Endothelial cell of umbilical vein (primary cell): ENCODE measurements at regions not wholly inside any gene's neighbourhood (a gene's known extent, or its start where the extent isn't known, plus 50 kb on each side); places are given as distances from the start of the nearest gene placed in this dataset.

ENCODE experiments used
- BruUV-seq: library from RNA; stranded (reverse); fragments of 400-500 nt; replicated peaks from 2 replicates; lab custom pipeline; 2021; lab: Mats Ljungman, UMichigan
- CTCF ChIA-PET: fragments of 300-600, 350-600 bp; sonication (Branson Sonifier 250); formaldehyde crosslinking; loops from one replicate; lab custom pipeline; 2021; ENCODE audit warnings: antibody characterized with exemption, inconsistent platforms; lab: Charles Lee
- POLR2A ChIA-PET: fragments of 300-600, 350-600 bp; sonication (Branson Sonifier 250); formaldehyde crosslinking; loops from one replicate; lab custom pipeline; 2021; ENCODE audit warnings: antibody characterized with exemption, inconsistent platforms; lab: Charles Lee
- DNase-seq: peaks from one replicate; pipeline ENCODE4 v3.0.0-alpha.2; 2011; ENCODE audit warnings: low read depth, low spot score
- FAIRE-seq: peaks from 2 replicates; lab custom pipeline; 2011; peaks lifted over from hg19 to GRCh38; lab: Jason Lieb, UNC
- H2AFZ ChIP-seq: 2 replicates; pipeline ENCODE4 v1.6.0; 2012; ENCODE audit warnings: low read depth, low read length, control low read depth, inconsistent platforms
- H3K27ac ChIP-seq: 2 replicates; pipeline ENCODE4 v1.5.1; 2011; ENCODE audit warnings: low read depth, mild to moderate bottlenecking, control low read depth, low read length, moderate library complexity; ENCODE audit not compliant: insufficient read depth
- H3K27me3 ChIP-seq, 2 experiments: 2 replicates each; pipeline versions ENCODE4 v1.6.0 to v1.6.1; 2011; ENCODE audit warnings: low read length in 2 of 2, mixed read lengths in 1 of 2; ENCODE audit not compliant: control insufficient read depth in 2 of 2, insufficient read depth in 2 of 2
- H3K36me3 ChIP-seq, 2 experiments: 2 replicates in 1 of 2; 3 replicates in 1 of 2; pipeline ENCODE4 v1.5.1; 2011; ENCODE audit warnings: low read length in 2 of 2, mild to moderate bottlenecking in 1 of 2, moderate library complexity in 1 of 2; ENCODE audit not compliant: control insufficient read depth in 2 of 2, insufficient read depth in 2 of 2; ENCODE audit errors: extremely low read depth in 1 of 2
- H3K4me1 ChIP-seq: 3 replicates; pipeline ENCODE4 v1.5.1; 2011; ENCODE audit warnings: mild to moderate bottlenecking, low read length; ENCODE audit not compliant: control insufficient read depth, insufficient read depth; ENCODE audit errors: extremely low read depth
- H3K4me2 ChIP-seq: 2 replicates; pipeline ENCODE4 v1.6.1; 2011; ENCODE audit warnings: low read length, control low read depth, mixed read lengths; ENCODE audit not compliant: insufficient read depth
- H3K4me3 ChIP-seq, 3 experiments: fragments of 200-600 bp in 1 of 3; sonication (generic), shearing (Covaris generic) in 1 of 3; replicated peaks in 1 of 3; 2 replicates each; pipeline ENCODE4 v1.5.1; 2011 to 2016; ENCODE audit warnings: control low read depth in 3 of 3, low read length in 3 of 3, mild to moderate bottlenecking in 2 of 3, inconsistent platforms in 1 of 3, low read depth in 1 of 3, moderate library complexity in 1 of 3; ENCODE audit not compliant: insufficient read depth in 1 of 3
- H3K79me2 ChIP-seq: 2 replicates; pipeline ENCODE4 v1.6.0; 2012; ENCODE audit warnings: low read length, inconsistent platforms; ENCODE audit not compliant: control insufficient read depth, insufficient read depth
- H3K9ac ChIP-seq: replicated peaks from 2 replicates; pipeline ENCODE3; 2011; ENCODE audit warnings: low read length, control low read depth; ENCODE audit not compliant: insufficient read depth; ENCODE audit errors: extremely low read depth
- H3K9me1 ChIP-seq: replicated peaks from 3 replicates; pipeline ENCODE4 v1.6.0; 2011; ENCODE audit warnings: mild to moderate bottlenecking, low read length; ENCODE audit not compliant: control insufficient read depth, insufficient read depth; ENCODE audit errors: extremely low read depth
- H3K9me3 ChIP-seq: replicated peaks from 2 replicates; pipeline ENCODE4 v1.5.1; 2012; ENCODE audit warnings: low read length, inconsistent platforms; ENCODE audit not compliant: control insufficient read depth, insufficient read depth
- H4K20me1 ChIP-seq: replicated peaks from 2 replicates; pipeline ENCODE3; 2011; ENCODE audit warnings: mild to moderate bottlenecking, low read length; ENCODE audit not compliant: control insufficient read depth, insufficient read depth; ENCODE audit errors: extremely low read depth
- EZH2 ChIP-seq: IDR thresholded peaks from 2 replicates; pipeline ENCODE4 v1.6.1; 2012; ENCODE audit warnings: borderline replicate concordance, low read depth, mild to moderate bottlenecking, moderate library complexity, low read length, inconsistent platforms; ENCODE audit not compliant: severe bottlenecking
- FOS ChIP-seq: IDR thresholded peaks from 2 replicates; pipeline ENCODE4 v1.6.1; 2011; ENCODE audit warnings: mild to moderate bottlenecking, low read length, moderate library complexity, borderline replicate concordance; ENCODE audit not compliant: insufficient read depth
- GATA2 ChIP-seq: IDR thresholded peaks from 2 replicates; pipeline ENCODE4 v1.7.0; 2011; ENCODE audit warnings: low read depth, mild to moderate bottlenecking, moderate library complexity, mixed read lengths, low read length; ENCODE audit not compliant: insufficient read length, insufficient read depth
- JUN ChIP-seq: IDR thresholded peaks from 2 replicates; pipeline ENCODE4 v1.6.1; 2011; ENCODE audit warnings: borderline replicate concordance, low read depth; ENCODE audit not compliant: insufficient read length, insufficient read depth
- MYC ChIP-seq: IDR thresholded peaks from one replicate; pipeline ENCODE4 v1.6.1; 2011; ENCODE audit warnings: mild to moderate bottlenecking, low read depth, low read length
- POLR2A ChIP-seq: IDR thresholded peaks from 2 replicates; pipeline ENCODE4 v1.6.1; 2012; ENCODE audit warnings: low read depth, mild to moderate bottlenecking, control low read depth, low read length
- POLR2AphosphoS5 ChIP-seq: IDR thresholded peaks from 2 replicates; pipeline ENCODE4 v1.6.1; 2012; ENCODE audit warnings: low read depth, mild to moderate bottlenecking, control low read depth, low read length, moderate library complexity; ENCODE audit not compliant: insufficient read depth
- dilution Hi-C: fragments of 300-500 bp; cut with MboI; formaldehyde crosslinking; loops from one replicate; pipeline ENCODE4 v1.15.0; 2019; ENCODE audit warnings: low sequenced_read_pairs; ENCODE audit not compliant: extremely low pct_ligation_motif_present
- intact Hi-C: fragments of 100-400 bp; cut with micrococcal nuclease; formaldehyde crosslinking; loops from one replicate; pipeline ENCODE4 v1.10.0; 2022
- TF ChIP-seq, protein P1 (sequence below), 2 donors: IDR thresholded peaks; 1 replicate in 1 of 2; 2 replicates in 1 of 2; pipeline ENCODE4 v1.5.1; 2011; ENCODE audit warnings: low read length in 2 of 2, mild to moderate bottlenecking in 2 of 2, moderate library complexity in 2 of 2, control low read depth in 1 of 2, inconsistent platforms in 1 of 2, low read depth in 1 of 2; ENCODE audit not compliant: insufficient read depth in 1 of 2; ENCODE audit errors: extremely low read depth in 1 of 2
- TF ChIP-seq, protein P2 (sequence below): IDR thresholded peaks from 2 replicates; pipeline ENCODE4 v1.6.1; 2011; ENCODE audit not compliant: insufficient read depth, insufficient read length

DNA sequence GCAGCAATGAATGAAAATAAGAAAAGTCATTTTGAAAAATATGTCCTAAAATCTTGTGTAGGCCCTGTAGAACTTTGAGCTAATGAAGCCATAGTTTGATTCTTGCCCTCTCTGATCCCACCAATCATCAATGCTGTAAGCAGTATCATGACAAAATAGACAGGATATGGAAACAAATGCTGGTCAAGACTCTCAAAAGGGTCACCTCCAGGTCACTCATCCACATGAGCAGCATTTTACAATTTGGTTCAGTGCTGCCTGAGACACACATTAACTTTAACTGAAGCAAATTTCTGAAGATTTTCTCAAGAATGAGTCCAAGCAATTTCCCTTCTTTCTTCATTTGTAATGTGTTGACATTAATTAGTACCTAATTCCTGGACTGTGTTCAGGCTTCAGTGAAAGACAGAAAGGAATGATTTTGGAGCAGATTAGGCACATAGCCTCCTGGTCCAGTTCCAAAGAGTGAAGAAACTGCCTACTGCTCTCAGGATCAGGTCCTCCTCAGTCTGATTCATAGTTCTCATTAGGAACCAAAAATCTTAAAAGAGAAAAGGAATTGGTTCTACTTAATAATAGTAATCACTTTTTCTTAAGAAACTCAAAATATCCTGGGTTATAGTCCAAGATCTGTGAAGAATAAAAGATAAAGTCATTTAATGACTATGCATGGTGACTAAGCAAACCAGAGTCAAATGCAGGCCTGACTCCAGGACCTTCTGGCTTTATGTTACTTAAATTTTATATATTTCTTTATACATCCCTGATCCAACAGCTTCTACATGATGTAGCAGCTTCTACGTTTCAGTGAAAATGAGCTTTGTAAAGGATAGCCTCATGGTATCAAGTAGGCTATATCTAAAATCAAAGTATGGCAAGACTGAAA lies 192.1 kb upstream of the RGMB start:
- Histone ChIP-seq H2AFZ (no peak overlapping the region), H4K20me1 (no peaks in the 10 kb centered on the region), H3K4me1 (no peaks in the 10 kb centered on the region), H3K27me3 (no peaks in the 10 kb centered on the region), H3K9ac (no peak overlapping the region), H3K36me3 (no peaks in the 10 kb centered on the region), H3K4me3 (no peak overlapping the region), H3K9me1 (no peaks in the 10 kb centered on the region), H3K4me2 (no peak overlapping the region), H3K79me2 (no peaks in the 10 kb centered on the region), H3K27ac (no peak overlapping the region), H3K9me3 (no peaks in the 10 kb centered on the region)
- TF ChIP-seq, protein P1, sequence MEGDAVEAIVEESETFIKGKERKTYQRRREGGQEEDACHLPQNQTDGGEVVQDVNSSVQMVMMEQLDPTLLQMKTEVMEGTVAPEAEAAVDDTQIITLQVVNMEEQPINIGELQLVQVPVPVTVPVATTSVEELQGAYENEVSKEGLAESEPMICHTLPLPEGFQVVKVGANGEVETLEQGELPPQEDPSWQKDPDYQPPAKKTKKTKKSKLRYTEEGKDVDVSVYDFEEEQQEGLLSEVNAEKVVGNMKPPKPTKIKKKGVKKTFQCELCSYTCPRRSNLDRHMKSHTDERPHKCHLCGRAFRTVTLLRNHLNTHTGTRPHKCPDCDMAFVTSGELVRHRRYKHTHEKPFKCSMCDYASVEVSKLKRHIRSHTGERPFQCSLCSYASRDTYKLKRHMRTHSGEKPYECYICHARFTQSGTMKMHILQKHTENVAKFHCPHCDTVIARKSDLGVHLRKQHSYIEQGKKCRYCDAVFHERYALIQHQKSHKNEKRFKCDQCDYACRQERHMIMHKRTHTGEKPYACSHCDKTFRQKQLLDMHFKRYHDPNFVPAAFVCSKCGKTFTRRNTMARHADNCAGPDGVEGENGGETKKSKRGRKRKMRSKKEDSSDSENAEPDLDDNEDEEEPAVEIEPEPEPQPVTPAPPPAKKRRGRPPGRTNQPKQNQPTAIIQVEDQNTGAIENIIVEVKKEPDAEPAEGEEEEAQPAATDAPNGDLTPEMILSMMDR (IDR thresholded peaks at IDR 0.05; ENCODE audit: extremely low read depth in 1 of 2, insufficient read depth in 1 of 2, low read depth in 1 of 2, low read length in 2 of 2) = no peak
- TF ChIP-seq, protein P2, sequence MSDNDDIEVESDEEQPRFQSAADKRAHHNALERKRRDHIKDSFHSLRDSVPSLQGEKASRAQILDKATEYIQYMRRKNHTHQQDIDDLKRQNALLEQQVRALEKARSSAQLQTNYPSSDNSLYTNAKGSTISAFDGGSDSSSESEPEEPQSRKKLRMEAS = no peak
- TF ChIP-seq FOS = no peak
- no peak for TF ChIP-seq POLR2AphosphoS5
- TF ChIP-seq JUN = no peak
- TF ChIP-seq MYC = no peak
- no peak for TF ChIP-seq POLR2A
- TF ChIP-seq GATA2 = no peak
- no peak for TF ChIP-seq EZH2
- BruUV-seq = no TSS peak
- ChIA-PET CTCF (no interaction called here), POLR2A (no interaction called here)
- no peak for DNase-seq
- dilution Hi-C loops = no loop called here
- intact Hi-C loops = no loop called here
- FAIRE-seq = no peak
